ENCODE measurements at regions not wholly inside any gene's neighbourhood (a gene's known extent, or its start where the extent isn't known, plus 50 kb on each side); places are given as distances from the start of the nearest gene placed in this dataset.

- Histone ChIP-seq H3K27ac (no peak overlapping the region), H3K4me1 (replicated peaks in 1 of 2) (no peaks in the 10 kb centered on the region), H3K36me3 (replicated peaks in 1 of 2) (no peaks in the 10 kb centered on the region), H3K27me3 (no peaks in the 10 kb centered on the region), H3K9me3 (replicated peaks in 1 of 3) (no peaks in the 10 kb centered on the region), H3K4me3 (no peak overlapping the region)
- intact Hi-C loops (cut with DNase I) = no loop called here
- TF ChIP-seq CTCF (IDR thresholded peaks at IDR 0.05) = no peak
- DNase-seq = no peak
- WGBS, 4 donors = 43 to 57% (median 46%) methylated on average over 2 of the region's 2 CpGs
Measured at GRCh38 chr6:76247527-76247926, 175.1 kb upstream of the IMPG1 start.

GRCh38 chr6:76240092-76240491, 167.6 kb upstream of the IMPG1 start:
- no peak for TF ChIP-seq CTCF (IDR thresholded peaks at IDR 0.05)
- TF ChIP-seq POLR2A (IDR thresholded peaks at IDR 0.05) = no peak
- H3K9me3 ChIP-seq (replicated peaks in 1 of 3) = no peaks in the 10 kb centered on the region
- no peaks in the 10 kb centered on the region for H3K4me1 ChIP-seq (replicated peaks in 1 of 2)
- intact Hi-C loops (cut with DNase I) = loop anchor here in 1 of 2 donors (1.0 kb wide), 1 partner anchor 14 kb away; no protein-coding TSS in a partner anchor
- H3K36me3 ChIP-seq (replicated peaks in 1 of 2) = no peaks in the 10 kb centered on the region
- no peaks in the 10 kb centered on the region for H3K27me3 ChIP-seq
- no peak overlapping the region for H3K27ac ChIP-seq
- no peak for DNase-seq
- no peak overlapping the region for H3K4me3 ChIP-seq

- H3K4me3 ChIP-seq = no peak overlapping the region
- no peaks in the 10 kb centered on the region for H3K9me3 ChIP-seq (replicated peaks in 1 of 3)
- H3K27me3 ChIP-seq = no peaks in the 10 kb centered on the region
- no peaks in the 10 kb centered on the region for H3K4me1 ChIP-seq (replicated peaks in 1 of 2)
- H3K27ac ChIP-seq = no peak overlapping the region
- intact Hi-C loops (cut with DNase I) = no loop called here
- 65 to 73% (median 71%) methylated on average over 2 of the region's 2 CpGs for WGBS, 4 donors
- TF ChIP-seq POLR2A (IDR thresholded peaks at IDR 0.05) (no peak), CTCF (IDR thresholded peaks at IDR 0.05) (no peak)
- H3K36me3 ChIP-seq (replicated peaks in 1 of 2) = no peaks in the 10 kb centered on the region
- DNase-seq = no peak
Measured at GRCh38 chr6:76230711-76231110, 158.2 kb upstream of the IMPG1 start.

GRCh38 chr6:76222189-76222588, 149.7 kb upstream of the IMPG1 start:
- H3K27me3 ChIP-seq = no peaks in the 10 kb centered on the region
- 61 to 78% (median 68%) methylated on average over 2 of the region's 2 CpGs for WGBS, 4 donors
- H3K27ac ChIP-seq = no peak overlapping the region
- no peak overlapping the region for H3K4me3 ChIP-seq
- no peaks in the 10 kb centered on the region for H3K9me3 ChIP-seq (replicated peaks in 1 of 3)
- H3K36me3 ChIP-seq (replicated peaks in 1 of 2) = no peaks in the 10 kb centered on the region
- intact Hi-C loops (cut with DNase I) = no loop called here
- no peak for DNase-seq
- no peaks in the 10 kb centered on the region for H3K4me1 ChIP-seq (replicated peaks in 1 of 2)
- TF ChIP-seq CTCF (IDR thresholded peaks at IDR 0.05) (no peak), POLR2A (IDR thresholded peaks at IDR 0.05) (no peak)

All from adrenal gland (tissue), 9 donors.